ENCODE measurements at regions not wholly inside any gene's neighbourhood (a gene's known extent, or its start where the extent isn't known, plus 50 kb on each side); places are given as distances from the start of the nearest gene placed in this dataset.

DNA sequence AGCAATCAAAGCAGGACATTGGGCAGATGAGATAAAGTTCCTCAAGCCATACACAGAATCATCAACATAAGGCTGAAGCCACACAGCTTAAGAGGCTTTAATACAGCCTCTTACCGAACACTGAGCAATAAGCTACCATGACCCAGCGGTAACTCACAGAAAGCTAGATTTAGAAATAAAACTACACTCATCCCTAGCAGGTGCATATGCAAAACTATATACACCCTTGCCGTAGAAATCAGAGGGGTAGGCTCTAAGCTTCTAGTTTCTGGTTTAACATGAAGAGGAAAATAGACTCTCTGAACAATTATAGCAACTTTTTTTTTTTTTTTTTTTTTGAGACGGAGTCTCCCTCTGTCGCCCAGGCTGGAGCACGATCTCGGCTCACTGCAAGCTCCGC lies 428.8 kb upstream of the FIGN start:
- TF ChIP-seq, protein P1, sequence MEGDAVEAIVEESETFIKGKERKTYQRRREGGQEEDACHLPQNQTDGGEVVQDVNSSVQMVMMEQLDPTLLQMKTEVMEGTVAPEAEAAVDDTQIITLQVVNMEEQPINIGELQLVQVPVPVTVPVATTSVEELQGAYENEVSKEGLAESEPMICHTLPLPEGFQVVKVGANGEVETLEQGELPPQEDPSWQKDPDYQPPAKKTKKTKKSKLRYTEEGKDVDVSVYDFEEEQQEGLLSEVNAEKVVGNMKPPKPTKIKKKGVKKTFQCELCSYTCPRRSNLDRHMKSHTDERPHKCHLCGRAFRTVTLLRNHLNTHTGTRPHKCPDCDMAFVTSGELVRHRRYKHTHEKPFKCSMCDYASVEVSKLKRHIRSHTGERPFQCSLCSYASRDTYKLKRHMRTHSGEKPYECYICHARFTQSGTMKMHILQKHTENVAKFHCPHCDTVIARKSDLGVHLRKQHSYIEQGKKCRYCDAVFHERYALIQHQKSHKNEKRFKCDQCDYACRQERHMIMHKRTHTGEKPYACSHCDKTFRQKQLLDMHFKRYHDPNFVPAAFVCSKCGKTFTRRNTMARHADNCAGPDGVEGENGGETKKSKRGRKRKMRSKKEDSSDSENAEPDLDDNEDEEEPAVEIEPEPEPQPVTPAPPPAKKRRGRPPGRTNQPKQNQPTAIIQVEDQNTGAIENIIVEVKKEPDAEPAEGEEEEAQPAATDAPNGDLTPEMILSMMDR (IDR thresholded peaks at IDR 0.05), result no peak
- no peak for TF ChIP-seq POLR2A (IDR thresholded peaks at IDR 0.05)

Measured in Peyer's patch (tissue), 4 donors.